Testis (tissue), 2 donors: ENCODE measurements at regions not wholly inside any gene's neighbourhood (a gene's known extent, or its start where the extent isn't known, plus 50 kb on each side); places are given as distances from the start of the nearest gene placed in this dataset.

ENCODE experiments used
- POLR2A ChIP-seq: fragments of 450-650 bp; IDR thresholded peaks from one replicate; pipeline ENCODE4 v1.6.1; 2017; ENCODE audit warnings: antibody characterized with exemption, mild to moderate bottlenecking, moderate library complexity
- TF ChIP-seq, protein P1 (sequence below), 3 experiments: fragments of 450-650 bp in 2 of 3; fragments of 200-600 bp in 1 of 3; sonication (generic) in 1 of 3; IDR thresholded peaks; one replicate each; pipeline ENCODE4 v1.5.1; 2016 to 2019; ENCODE audit warnings: antibody characterized with exemption in 3 of 3, mild to moderate bottlenecking in 2 of 3, moderate library complexity in 1 of 3

DNA sequence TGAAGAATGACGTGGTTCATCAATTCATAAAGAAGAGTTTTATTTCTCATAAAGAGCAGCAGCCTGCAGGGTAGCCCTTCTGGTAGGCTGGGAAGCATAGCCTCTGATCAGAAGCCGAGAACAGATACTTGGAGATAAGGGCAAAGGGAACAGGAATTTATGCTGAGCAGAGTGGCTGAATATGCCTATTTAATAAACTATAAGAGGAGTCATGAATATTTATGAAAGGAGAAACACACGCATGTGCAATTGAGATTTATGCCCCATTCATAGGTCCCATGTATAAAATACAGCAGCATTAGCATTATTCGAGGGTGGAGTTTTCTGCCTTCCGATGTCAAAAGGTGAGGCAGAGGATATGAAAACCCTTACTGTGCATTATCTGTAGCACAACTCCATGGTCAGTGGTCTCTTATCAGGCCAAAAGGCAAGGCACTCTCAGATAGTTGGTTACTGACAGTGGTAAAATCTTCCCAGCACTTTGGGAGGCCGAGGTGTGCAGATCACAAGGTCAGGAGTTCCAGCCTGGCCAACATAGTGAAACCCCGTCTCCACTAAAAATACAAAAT is 569.1 kb downstream of the ACTL7B start:
- TF ChIP-seq, protein P1, sequence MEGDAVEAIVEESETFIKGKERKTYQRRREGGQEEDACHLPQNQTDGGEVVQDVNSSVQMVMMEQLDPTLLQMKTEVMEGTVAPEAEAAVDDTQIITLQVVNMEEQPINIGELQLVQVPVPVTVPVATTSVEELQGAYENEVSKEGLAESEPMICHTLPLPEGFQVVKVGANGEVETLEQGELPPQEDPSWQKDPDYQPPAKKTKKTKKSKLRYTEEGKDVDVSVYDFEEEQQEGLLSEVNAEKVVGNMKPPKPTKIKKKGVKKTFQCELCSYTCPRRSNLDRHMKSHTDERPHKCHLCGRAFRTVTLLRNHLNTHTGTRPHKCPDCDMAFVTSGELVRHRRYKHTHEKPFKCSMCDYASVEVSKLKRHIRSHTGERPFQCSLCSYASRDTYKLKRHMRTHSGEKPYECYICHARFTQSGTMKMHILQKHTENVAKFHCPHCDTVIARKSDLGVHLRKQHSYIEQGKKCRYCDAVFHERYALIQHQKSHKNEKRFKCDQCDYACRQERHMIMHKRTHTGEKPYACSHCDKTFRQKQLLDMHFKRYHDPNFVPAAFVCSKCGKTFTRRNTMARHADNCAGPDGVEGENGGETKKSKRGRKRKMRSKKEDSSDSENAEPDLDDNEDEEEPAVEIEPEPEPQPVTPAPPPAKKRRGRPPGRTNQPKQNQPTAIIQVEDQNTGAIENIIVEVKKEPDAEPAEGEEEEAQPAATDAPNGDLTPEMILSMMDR (IDR thresholded peaks at IDR 0.05) = no peak
- TF ChIP-seq POLR2A = no peak
